ENCODE measurements at regions not wholly inside any gene's neighbourhood (a gene's known extent, or its start where the extent isn't known, plus 50 kb on each side); places are given as distances from the start of the nearest gene placed in this dataset.
"Not testable (repeated sequence)": the region's sequence is repeated elsewhere in the genome, so short reads cannot be mapped to it uniquely, and the experiment has no call there.

GRCh38 chr1:187038784-187039183 is 210.0 kb downstream of the PLA2G4A start:
- TF ChIP-seq CTCF (IDR thresholded peaks at IDR 0.05): no peak
- Mint-ChIP-seq H3K36me3 (ENCODE audit: low read depth) (no peaks in the 10 kb centered on the region), H3K4me3 (no peak overlapping the region), H3K9me3 (no peaks in the 10 kb centered on the region), H3K27ac (no peak overlapping the region), H3K27me3 (peaks cover 5% of the 10 kb centered on the region), H3K4me1 (ENCODE audit: low read depth) (no peaks in the 10 kb centered on the region)
- Histone ChIP-seq H3K27me3 (ENCODE audit: control insufficient read depth in 1 of 2, insufficient read depth in 2 of 2, low read length in 2 of 2) (no peaks in the 10 kb centered on the region), H3K36me3 (ENCODE audit: insufficient read depth, low read length) (no peaks in the 10 kb centered on the region), H3K27ac (ENCODE audit: low read depth in 1 of 2, low read length in 2 of 2) (no peak overlapping the region), H3K4me3 (ENCODE audit: low read length) (no peak overlapping the region), H3K4me1 (ENCODE audit: insufficient read depth, low read length) (no peaks in the 10 kb centered on the region), H3K9me3 (ENCODE audit: control insufficient read depth in 1 of 2, insufficient read depth in 1 of 2, low read length in 2 of 2) (no peaks in the 10 kb centered on the region)
- CTCF ChIA-PET: no interaction called here
- POLR2A ChIA-PET: no interaction called here
- intact Hi-C loops (cut with DNase I, micrococcal nuclease): no loop called here
- DNase-seq: no peak
- ATAC-seq (ENCODE audit: poor library complexity): no peak

- DNase-seq (no peak), ATAC-seq (ENCODE audit: poor library complexity) (no peak)
- H3K9me3 ChIP-seq (ENCODE audit: control insufficient read depth in 1 of 2, insufficient read depth in 1 of 2, low read length in 2 of 2): no peaks in the 10 kb centered on the region
- no peak for TF ChIP-seq CTCF (IDR thresholded peaks at IDR 0.05)
- CTCF ChIA-PET: no interaction called here
- intact Hi-C loops (cut with DNase I, micrococcal nuclease): no loop called here
- H3K27ac Mint-ChIP-seq: no peak overlapping the region
- no peaks in the 10 kb centered on the region for H3K4me1 Mint-ChIP-seq (ENCODE audit: low read depth)
- no peak overlapping the region for H3K4me3 ChIP-seq (ENCODE audit: low read length)
- H3K4me1 ChIP-seq (ENCODE audit: insufficient read depth, low read length): no peaks in the 10 kb centered on the region
- H3K36me3 Mint-ChIP-seq (ENCODE audit: low read depth): no peaks in the 10 kb centered on the region
- H3K36me3 ChIP-seq (ENCODE audit: insufficient read depth, low read length): no peaks in the 10 kb centered on the region
- no peaks in the 10 kb centered on the region for H3K9me3 Mint-ChIP-seq
- no peak overlapping the region for H3K4me3 Mint-ChIP-seq
- peaks cover 5% of the 10 kb centered on the region for H3K27me3 Mint-ChIP-seq
- POLR2A ChIA-PET: no interaction called here
- H3K27ac ChIP-seq (ENCODE audit: low read depth in 1 of 2, low read length in 2 of 2): no peak overlapping the region
- no peaks in the 10 kb centered on the region for H3K27me3 ChIP-seq (ENCODE audit: control insufficient read depth in 1 of 2, insufficient read depth in 2 of 2, low read length in 2 of 2)
Measured at GRCh38 chr1:187041104-187041503, 212.4 kb downstream of the PLA2G4A start.

GRCh38 chr1:187042538-187042937 is 213.8 kb downstream of the PLA2G4A start:
- no peak overlapping the region for H3K4me3 Mint-ChIP-seq
- ATAC-seq (ENCODE audit: poor library complexity): no peak
- POLR2A ChIA-PET: interaction anchor here (0.7 kb wide), 1 partner anchor 157 kb away, joined by 3 read pairs; no protein-coding TSS in a partner anchor
- no peak for DNase-seq
- intact Hi-C loops (cut with DNase I, micrococcal nuclease): no loop called here
- no peaks in the 10 kb centered on the region for H3K9me3 Mint-ChIP-seq
- H3K36me3 Mint-ChIP-seq (ENCODE audit: low read depth): no peaks in the 10 kb centered on the region
- CTCF ChIA-PET: no interaction called here
- no peak for TF ChIP-seq CTCF (IDR thresholded peaks at IDR 0.05)
- no peak overlapping the region for H3K27ac Mint-ChIP-seq
- no peaks in the 10 kb centered on the region for H3K4me1 Mint-ChIP-seq (ENCODE audit: low read depth)
- Histone ChIP-seq H3K4me3 (ENCODE audit: low read length) (no peak overlapping the region), H3K27me3 (ENCODE audit: control insufficient read depth in 1 of 2, insufficient read depth in 2 of 2, low read length in 2 of 2) (no peaks in the 10 kb centered on the region), H3K27ac (ENCODE audit: low read depth in 1 of 2, low read length in 2 of 2) (no peak overlapping the region), H3K9me3 (ENCODE audit: control insufficient read depth in 1 of 2, insufficient read depth in 1 of 2, low read length in 2 of 2) (no peaks in the 10 kb centered on the region), H3K4me1 (ENCODE audit: insufficient read depth, low read length) (no peaks in the 10 kb centered on the region), H3K36me3 (ENCODE audit: insufficient read depth, low read length) (no peaks in the 10 kb centered on the region)
- no peaks in the 10 kb centered on the region for H3K27me3 Mint-ChIP-seq

DNA sequence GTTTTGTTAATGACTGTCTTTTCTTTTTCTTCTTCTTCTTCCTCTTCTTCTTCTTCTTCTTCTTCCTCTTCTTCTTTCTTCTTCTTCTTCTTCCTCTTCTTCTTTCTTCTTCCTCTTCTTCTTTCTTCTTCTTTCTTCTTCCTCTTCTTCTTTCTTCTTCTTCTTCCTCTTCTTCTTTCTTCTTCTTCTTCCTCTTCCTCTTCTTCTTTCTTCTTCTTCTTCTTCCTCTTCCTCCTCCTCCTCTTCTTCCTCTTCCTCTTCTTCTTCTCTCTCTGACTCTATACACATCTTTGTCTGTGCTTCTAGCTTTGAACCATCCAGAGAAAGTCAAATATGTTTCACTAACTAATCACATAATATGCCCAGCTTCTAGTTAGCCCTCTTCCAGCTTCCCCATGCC is 214.7 kb downstream of the PLA2G4A start:
- ATAC-seq (ENCODE audit: poor library complexity); H3K27ac Mint-ChIP-seq; H3K9me3 ChIP-seq (ENCODE audit: control insufficient read depth in 1 of 2, insufficient read depth in 1 of 2, low read length in 2 of 2); H3K9me3 Mint-ChIP-seq; CTCF ChIA-PET; intact Hi-C loops (cut with DNase I, micrococcal nuclease); H3K27me3 ChIP-seq (ENCODE audit: control insufficient read depth in 1 of 2, insufficient read depth in 2 of 2, low read length in 2 of 2); H3K4me3 Mint-ChIP-seq; H3K4me1 ChIP-seq (ENCODE audit: insufficient read depth, low read length); H3K27ac ChIP-seq (ENCODE audit: low read depth in 1 of 2, low read length in 2 of 2); DNase-seq; H3K36me3 Mint-ChIP-seq (ENCODE audit: low read depth); H3K27me3 Mint-ChIP-seq; POLR2A ChIA-PET; H3K36me3 ChIP-seq (ENCODE audit: insufficient read depth, low read length); H3K4me3 ChIP-seq (ENCODE audit: low read length); H3K4me1 Mint-ChIP-seq (ENCODE audit: low read depth): not testable (repeated sequence)
